ENCODE measurements at regions not wholly inside any gene's neighbourhood (a gene's known extent, or its start where the extent isn't known, plus 50 kb on each side); places are given as distances from the start of the nearest gene placed in this dataset.

GRCh38 chr6:8655670-8656454, 220.5 kb upstream of the SLC35B3 start:
- no peak for DNase-seq (ENCODE audit: low spot score)

GRCh38 chr6:8652710-8653109, 217.4 kb upstream of the SLC35B3 start:
- DNase-seq (ENCODE audit: low spot score) = no peak

GRCh38 chr6:8651998-8652397, 216.7 kb upstream of the SLC35B3 start:
- no peak for DNase-seq (ENCODE audit: low spot score)

GRCh38 chr6:8645212-8645611, 209.9 kb upstream of the SLC35B3 start:
- DNase-seq (ENCODE audit: low spot score) = no peak

GRCh38 chr6:8644306-8644705, 209.0 kb upstream of the SLC35B3 start:
- DNase-seq (ENCODE audit: low spot score) = no peak

DNA sequence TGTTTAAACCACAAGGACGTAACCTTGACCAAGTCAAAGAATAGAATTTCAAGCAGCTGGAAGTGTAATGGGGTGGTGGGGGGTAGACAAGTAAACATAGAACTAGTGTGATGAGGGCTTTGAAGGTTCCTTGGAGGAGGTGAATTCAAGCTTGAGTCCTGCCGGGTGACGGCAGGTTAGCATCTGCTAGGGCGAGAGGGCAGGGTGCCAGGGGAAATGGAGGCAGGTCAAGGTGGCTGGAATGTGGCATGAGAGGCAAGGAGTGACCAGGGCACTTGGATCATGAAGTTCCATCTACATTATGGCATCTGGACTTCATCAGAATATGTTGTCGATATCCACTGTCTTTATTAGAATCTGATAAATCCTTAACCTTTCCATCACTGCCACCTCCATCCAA, 207.5 kb upstream of the SLC35B3 start:
- DNase-seq (ENCODE audit: low spot score) = no peak

DNA sequence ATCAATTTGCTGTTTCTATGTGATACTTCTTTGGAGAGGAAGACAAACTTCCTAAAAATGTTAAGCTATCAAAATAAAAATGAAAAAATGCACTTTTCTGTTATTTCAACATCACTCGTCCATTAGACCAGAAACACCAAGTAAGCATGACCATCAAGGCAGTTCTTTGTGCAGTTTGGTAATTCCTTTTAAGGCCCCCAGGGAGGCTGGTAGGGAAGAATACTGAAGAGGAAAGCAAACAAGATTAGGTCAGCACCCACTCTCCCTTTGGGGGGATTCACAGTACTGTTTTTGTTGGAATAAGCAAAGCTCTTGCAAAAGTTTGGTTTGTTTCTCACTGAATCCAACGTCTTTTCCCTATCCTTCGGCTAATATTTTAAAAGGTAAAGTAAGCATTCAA, 206.8 kb upstream of the SLC35B3 start:
- no peak for DNase-seq (ENCODE audit: low spot score)

GRCh38 chr6:8639928-8640649, 204.7 kb upstream of the SLC35B3 start:
- no peak for DNase-seq (ENCODE audit: low spot score)

DNA sequence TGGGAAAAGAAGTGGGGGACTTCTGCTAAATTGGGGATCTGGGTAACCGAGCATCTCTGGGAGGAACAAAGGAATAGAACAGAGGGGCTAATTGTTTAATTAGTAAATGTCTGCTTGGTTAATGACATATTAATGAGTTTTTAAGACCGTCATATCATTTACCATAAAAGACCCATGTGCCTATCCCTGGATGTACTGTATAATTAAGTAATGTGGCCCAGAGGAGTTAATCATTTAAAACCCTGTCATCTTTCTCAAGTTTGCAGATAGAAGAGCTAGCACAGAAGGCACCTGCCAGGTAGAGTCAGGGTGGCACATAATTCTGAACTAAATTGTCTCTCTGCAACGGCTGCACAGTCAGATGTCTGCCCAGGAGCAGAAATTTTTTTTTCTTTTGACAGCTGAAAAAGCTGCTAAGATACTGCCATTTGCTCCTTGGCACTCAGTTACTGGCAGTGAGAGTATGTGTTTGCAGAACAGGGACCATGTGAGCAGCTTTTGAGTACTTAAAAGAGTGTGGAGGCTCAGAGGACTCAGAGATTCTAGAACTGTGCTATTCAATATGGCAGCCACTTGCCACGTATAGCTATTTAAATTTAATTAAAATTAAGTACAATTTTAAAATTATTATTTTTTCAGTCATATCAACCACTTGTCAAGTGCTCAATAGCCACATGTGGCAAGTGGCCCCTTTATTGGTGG, 202.7 kb upstream of the SLC35B3 start:
- no peak for DNase-seq (ENCODE audit: low spot score)

GRCh38 chr6:8633762-8634161, 198.4 kb upstream of the SLC35B3 start:
- no peak for DNase-seq (ENCODE audit: low spot score)

GRCh38 chr6:8628736-8629135, 193.4 kb upstream of the SLC35B3 start:
- DNase-seq (ENCODE audit: low spot score) = no peak

- DNase-seq (ENCODE audit: low spot score) = no peak
These were observed 192.7 kb upstream of the SLC35B3 start for GRCh38 chr6:8628063-8628462.

DNA sequence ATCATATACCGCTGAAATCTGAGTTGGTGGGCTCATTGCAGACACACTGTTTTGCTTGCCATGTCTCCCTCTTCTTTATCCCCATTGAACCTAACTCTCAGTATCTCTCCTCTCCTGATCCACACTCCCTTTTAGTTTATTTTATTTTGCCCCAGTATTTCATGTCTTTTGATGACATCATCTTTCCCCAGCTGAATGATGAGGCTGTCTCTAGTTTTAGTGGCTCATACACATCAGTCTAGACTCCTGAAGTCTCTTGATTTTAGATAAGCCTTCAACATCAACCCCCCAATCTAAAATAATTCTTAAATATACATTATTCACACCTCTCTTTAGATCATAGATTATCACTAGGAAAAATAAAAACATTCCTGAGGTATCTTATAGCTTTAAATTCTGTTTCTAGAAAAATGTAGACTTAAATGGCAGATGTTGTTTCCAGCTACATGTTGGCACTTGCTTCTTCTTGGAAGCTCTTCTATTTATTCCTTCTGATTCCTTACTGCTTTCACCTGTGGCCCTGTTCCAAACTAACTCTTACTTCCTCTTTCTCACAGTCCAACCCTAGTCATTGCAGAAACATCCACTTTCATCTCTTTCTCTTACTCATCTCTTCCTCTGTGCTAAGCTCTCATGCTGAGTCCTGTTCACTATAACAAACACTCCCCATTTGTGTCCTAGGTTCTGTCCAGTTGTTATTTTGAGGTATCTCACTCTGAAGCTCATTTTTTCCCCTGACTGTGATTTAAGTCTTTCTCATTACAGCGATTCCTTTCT, 191.9 kb upstream of the SLC35B3 start:
- no peak for DNase-seq (ENCODE audit: low spot score)

- DNase-seq (ENCODE audit: low spot score) = no peak
These were observed 189.3 kb upstream of the SLC35B3 start for GRCh38 chr6:8624665-8625064.

DNA sequence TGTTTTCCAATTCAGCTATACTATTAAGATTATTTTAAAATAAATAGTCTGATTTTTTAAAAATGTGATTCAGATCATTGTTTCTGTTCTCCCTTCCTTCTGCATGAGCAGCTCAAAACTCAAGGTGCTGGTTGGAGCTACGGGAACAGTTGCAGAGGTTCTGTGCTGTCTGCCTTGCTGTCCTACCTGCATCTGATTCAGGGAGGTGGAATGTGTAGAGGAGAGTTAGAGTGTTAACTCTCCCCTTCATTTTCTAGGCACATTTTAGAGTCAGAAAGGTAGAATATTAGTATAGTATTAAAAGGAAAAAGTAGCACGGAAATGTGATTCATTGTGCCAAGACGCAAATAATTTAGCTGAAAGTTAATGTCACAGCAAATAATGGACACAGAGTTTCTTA, 188.1 kb upstream of the SLC35B3 start:
- DNase-seq (ENCODE audit: low spot score) = no peak

DNA sequence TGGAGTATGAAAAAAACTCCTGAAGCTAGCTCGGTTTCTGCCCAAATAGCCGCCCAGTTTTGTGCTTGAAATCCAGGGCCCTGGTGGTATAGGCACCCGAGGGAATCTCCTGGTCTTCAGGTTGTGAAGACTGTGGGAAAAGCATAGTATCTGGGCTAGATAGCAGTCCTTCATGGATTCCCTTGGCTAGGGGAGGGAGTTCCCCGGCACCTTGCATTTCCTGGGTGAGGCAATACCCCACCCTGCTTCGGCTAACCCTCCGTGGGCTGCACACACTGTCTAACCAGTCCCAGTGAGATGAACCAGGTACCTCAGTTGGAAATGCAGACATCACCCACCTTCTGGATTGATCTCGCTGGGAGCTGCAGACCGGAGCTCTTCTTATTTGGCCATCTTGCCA, 184.5 kb upstream of the SLC35B3 start:
- DNase-seq (ENCODE audit: low spot score) = peak; percentile 20

- DNase-seq (ENCODE audit: low spot score) = peak; percentile 33
These were observed 184.1 kb upstream of the SLC35B3 start for GRCh38 chr6:8619408-8619807.

DNA sequence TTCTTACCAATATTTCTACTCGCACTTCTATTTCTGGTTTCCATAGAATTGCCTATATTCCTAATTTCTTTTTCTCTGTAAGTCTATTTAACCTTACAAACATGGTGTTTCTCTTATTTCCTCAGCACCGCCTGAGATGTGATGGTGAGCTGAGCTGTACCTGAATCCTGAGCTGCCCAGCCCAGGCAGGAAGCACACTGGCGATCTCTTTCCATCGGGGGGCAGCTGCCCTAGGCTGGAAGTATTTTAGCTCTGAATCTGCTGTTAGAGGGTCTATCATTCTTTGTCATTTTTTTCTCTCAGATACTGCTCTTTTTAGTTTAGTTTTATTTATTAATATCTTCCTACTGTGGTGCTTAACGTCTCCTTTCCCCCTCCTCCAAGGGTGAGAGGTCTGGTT, 173.4 kb upstream of the SLC35B3 start:
- no peak for DNase-seq (ENCODE audit: low spot score)

- DNase-seq (ENCODE audit: low spot score) = peak; percentile 24
These were observed 154.8 kb upstream of the SLC35B3 start for GRCh38 chr6:8589941-8590729.

DNA sequence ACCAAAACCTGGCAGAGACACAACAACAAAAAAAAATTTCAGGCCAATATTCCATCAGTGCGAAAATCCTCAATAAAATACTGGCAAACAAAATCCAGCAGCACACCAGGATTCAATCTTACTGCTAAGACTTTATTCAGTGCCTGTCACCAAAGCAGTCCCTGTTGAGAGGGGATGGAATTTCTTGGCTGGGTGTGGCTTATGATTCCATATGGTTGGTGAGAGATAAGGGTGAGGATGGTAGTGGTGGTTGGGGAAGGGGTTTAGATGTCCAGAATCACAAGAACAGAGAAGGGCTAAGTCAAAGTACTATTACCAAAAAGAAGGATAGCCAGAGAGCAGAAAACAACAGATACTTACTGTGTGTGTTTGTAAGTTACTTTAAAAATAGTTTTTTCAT, 152.8 kb upstream of the SLC35B3 start:
- DNase-seq (ENCODE audit: low spot score) = no peak

DNA sequence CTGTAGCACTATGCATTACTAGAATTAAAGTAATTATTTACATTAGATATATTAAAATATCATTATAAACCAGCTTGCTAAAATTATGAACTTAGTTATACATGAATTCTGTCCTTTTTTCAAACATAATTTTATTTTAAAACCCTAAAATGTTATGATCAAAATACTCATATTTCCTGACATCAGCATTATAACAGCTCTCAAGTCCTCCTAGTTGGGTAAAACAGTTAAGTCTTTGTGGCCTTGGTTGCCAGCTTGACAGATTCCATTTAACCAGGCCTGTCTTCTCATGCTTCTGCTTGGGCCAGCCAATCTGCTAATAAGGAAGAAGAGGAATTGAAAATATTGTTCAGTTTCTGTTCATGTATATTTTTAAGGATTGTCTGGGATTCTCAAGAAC, 147.9 kb upstream of the SLC35B3 start:
- no peak for DNase-seq (ENCODE audit: low spot score)

Measured in SW480 (cell line).